Naive thymus-derived CD8-positive, alpha-beta T cell (primary cell): ENCODE measurements at regions not wholly inside any gene's neighbourhood (a gene's known extent, or its start where the extent isn't known, plus 50 kb on each side); places are given as distances from the start of the nearest gene placed in this dataset.
A peak's percentile ranks its signal among the peaks of the same experiment; 100 is the strongest.

Source experiments
- ATAC-seq, 2 donors: fragments of 150-1000 bp; cut with Tn5 transposase in 1 of 2; sonication (Bioruptor Pico), chemical (Tn5 transposase) in 1 of 2; 1 replicate in 1 of 2; 2 replicates in 1 of 2; pipeline ENCODE4 v1.10.0; 2021; ENCODE audit warnings: mild to moderate bottlenecking in 2 of 2, moderate library complexity in 2 of 2
- POLR2A ChIA-PET: fragments of 350-600 bp; sonication (Branson Sonifier 250); formaldehyde crosslinking; loops from one replicate; lab custom pipeline; 2021; ENCODE audit warnings: antibody characterized with exemption; lab: Charles Lee
- DNase-seq, 10 donors: peaks; one replicate each; pipeline versions ENCODE4 v3.0.0 to v3.0.0-alpha.2; 2020 to 2022
- H3K27ac Mint-ChIP-seq, 10 donors: one replicate each; pipeline ENCODE4 v1.8.0; 2020 to 2022; ENCODE audit warnings: mild to moderate bottlenecking in 10 of 10, mixed read lengths in 10 of 10, moderate library complexity in 4 of 10, inconsistent platforms in 1 of 10
- H3K27me3 Mint-ChIP-seq, 5 donors: one replicate each; pipeline ENCODE4 v1.8.0; 2021 to 2022; ENCODE audit warnings: mixed read lengths in 5 of 5
- H3K36me3 Mint-ChIP-seq, 3 donors: one replicate each; pipeline ENCODE4 v1.8.0; 2020 to 2022; ENCODE audit warnings: mixed read lengths in 3 of 3, mild to moderate bottlenecking in 2 of 3, inconsistent platforms in 1 of 3
- H3K4me1 Mint-ChIP-seq, 4 donors: one replicate each; pipeline ENCODE4 v1.8.0; 2021 to 2022; ENCODE audit warnings: mixed read lengths in 4 of 4
- H3K4me3 Mint-ChIP-seq, 10 donors: one replicate each; pipeline ENCODE4 v1.8.0; 2020 to 2022; ENCODE audit warnings: mild to moderate bottlenecking in 10 of 10, mixed read lengths in 10 of 10, moderate library complexity in 6 of 10, inconsistent platforms in 1 of 10
- H3K9me3 Mint-ChIP-seq, 9 donors: one replicate each; pipeline ENCODE4 v1.8.0; 2020 to 2022; ENCODE audit warnings: mixed read lengths in 9 of 9, mild to moderate bottlenecking in 3 of 9, inconsistent platforms in 1 of 9, moderate library complexity in 1 of 9

DNA sequence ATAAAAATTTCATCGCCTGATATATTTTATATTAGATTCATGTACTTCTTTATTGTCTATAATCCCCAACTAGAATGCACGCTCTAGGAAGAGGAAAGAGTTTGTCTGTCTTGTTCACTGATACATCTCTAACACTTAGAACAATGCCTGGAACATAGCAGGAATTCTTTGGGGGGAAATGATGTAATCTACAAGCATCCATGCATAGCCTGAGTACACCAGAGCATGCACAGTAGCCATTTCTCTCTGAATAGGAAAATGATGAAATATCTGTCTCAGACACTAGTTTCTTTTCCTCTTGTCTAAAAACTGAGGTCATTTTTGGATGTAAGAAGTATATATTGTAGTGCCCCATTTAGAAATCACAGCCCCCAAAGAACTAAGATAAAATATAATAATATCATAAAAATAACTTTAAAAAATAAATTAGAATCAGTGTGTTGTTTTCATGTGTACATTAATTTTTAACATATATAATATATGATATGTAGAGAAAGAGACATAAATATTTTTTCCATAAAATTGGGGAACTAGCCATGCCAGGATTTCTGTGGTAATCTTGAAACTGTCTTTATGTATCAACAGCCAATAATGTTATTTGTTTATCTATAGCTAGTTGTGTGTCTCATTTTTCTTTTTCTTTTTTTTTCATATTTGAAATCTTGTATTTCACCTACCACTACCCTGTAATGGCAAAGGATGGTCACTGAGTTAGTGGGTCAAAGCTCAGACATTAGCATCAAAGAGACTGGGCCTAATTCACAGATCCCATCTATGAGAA, 155.6 kb upstream of the TMCC3 start:
- peaks cover 0 to 3% (median 0%) of the 10 kb centered on the region in 4 donors for H3K4me1 Mint-ChIP-seq
- no peak overlapping the region for H3K4me3 Mint-ChIP-seq
- peaks cover 0 to 6% (median 2%) of the 10 kb centered on the region in 5 donors for H3K27me3 Mint-ChIP-seq
- H3K27ac Mint-ChIP-seq: no peak overlapping the region
- POLR2A ChIA-PET: no interaction called here
- H3K36me3 Mint-ChIP-seq: peaks cover 0 to 11% (median 0%) of the 10 kb centered on the region in 3 donors
- peaks cover 0 to 22% (median 10%) of the 10 kb centered on the region in 9 donors for H3K9me3 Mint-ChIP-seq
- no peak for DNase-seq
- ATAC-seq: no peak

DNA sequence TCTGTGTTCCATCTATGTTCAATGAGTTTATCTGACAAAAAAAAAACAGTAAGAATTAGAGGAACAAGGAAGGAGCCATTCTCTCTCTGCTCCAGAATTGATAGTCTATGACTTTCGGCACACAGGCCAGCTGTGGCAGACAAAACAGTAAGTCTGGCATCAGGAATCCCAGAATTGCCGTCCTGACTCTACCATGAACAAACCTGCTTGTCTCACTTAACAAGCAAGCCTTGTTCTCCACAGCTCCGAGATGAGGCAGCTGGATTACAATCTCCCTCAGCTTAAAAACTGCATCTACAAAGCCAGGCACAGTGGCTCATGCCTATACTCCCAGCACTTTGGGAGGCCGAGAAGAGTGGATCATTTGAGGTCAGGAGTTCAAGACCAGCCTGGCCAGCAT, 153.6 kb upstream of the TMCC3 start:
- POLR2A ChIA-PET: no interaction called here
- no peak for ATAC-seq
- no peak overlapping the region for H3K27ac Mint-ChIP-seq
- no peak for DNase-seq
- peaks cover 0 to 1% (median 0%) of the 10 kb centered on the region in 3 donors for H3K36me3 Mint-ChIP-seq
- H3K9me3 Mint-ChIP-seq: peaks cover 0 to 4% (median 0%) of the 10 kb centered on the region in 9 donors
- no peak overlapping the region for H3K4me3 Mint-ChIP-seq
- H3K4me1 Mint-ChIP-seq: peaks cover 0 to 3% (median 0%) of the 10 kb centered on the region in 4 donors
- H3K27me3 Mint-ChIP-seq: peaks cover 0 to 6% (median 4%) of the 10 kb centered on the region in 5 donors

DNA sequence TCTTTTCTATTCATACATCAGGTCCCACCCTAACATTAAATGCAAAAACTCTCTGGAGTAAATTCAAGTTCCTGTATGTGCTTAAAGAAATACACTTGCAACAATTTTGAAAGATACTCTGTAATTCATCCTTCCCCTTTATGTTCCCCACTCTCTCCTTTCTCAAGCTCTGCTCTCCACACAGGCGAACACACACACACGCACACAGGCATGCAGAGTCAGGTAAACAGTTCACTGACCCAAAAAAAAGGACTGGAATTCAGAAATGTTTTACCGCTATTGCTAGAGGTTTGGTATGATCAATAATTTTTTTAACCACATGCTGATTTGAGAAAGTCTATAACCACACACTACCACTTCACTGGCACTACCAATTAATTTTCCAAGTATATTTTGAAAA, 152.4 kb upstream of the TMCC3 start:
- Mint-ChIP-seq H3K9me3 (peaks cover 0 to 2% (median 0%) of the 10 kb centered on the region in 9 donors), H3K36me3 (no peaks in the 10 kb centered on the region), H3K4me1 (peaks cover 0 to 3% (median 0%) of the 10 kb centered on the region in 4 donors), H3K27ac (no peak overlapping the region), H3K4me3 (no peak overlapping the region), H3K27me3 (peaks cover 0 to 6% (median 3%) of the 10 kb centered on the region in 5 donors)
- POLR2A ChIA-PET: no interaction called here
- no peak for ATAC-seq
- DNase-seq: no peak

DNA sequence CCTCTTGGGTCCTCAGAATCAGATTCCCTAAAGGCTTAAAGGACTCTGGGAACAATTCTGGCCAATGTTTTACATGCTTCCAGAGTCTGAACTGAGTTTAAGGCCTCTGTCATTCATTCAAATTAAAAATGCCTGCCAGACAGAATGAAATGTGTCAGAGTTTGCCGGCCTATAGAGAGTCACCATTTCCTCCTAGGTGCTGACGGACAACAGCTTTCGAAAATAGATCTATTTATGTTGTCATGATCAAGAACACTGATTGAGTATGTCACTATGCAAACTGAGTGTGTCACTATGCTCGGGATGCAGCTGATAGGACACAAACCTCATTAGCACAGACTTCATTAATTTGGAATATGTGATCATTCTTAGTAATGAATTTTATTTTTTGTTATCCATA, 151.4 kb upstream of the TMCC3 start:
- Mint-ChIP-seq H3K36me3 (no peaks in the 10 kb centered on the region), H3K27ac (no peak overlapping the region), H3K27me3 (peaks cover 0 to 6% (median 3%) of the 10 kb centered on the region in 5 donors), H3K4me1 (peaks cover 0 to 3% (median 0%) of the 10 kb centered on the region in 4 donors), H3K9me3 (peaks cover 0 to 2% (median 0%) of the 10 kb centered on the region in 9 donors), H3K4me3 (no peak overlapping the region)
- ATAC-seq (no peak), DNase-seq (no peak)
- POLR2A ChIA-PET: no interaction called here

DNA sequence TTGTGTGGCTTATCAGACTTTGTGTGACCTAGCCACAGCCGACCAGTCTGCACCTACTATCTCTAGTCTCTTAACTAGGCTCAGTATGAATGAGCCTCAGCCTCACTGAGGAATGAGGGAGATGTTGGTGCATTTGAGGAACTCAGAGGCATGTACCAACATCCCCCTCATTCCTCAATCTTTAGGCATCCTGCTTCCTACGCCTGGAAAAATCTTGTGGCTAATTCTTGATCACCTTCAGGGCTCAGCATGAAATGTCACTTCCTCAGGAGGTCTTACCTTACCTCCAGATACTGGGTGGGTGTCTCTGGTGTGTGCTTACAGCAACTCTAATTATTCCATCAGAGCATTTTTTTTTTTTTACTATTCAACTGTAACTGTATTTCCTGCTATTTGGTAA, 148.8 kb upstream of the TMCC3 start:
- Mint-ChIP-seq H3K9me3 (peaks cover 0 to 2% (median 0%) of the 10 kb centered on the region in 9 donors), H3K4me3 (no peak overlapping the region), H3K27ac (no peak overlapping the region), H3K36me3 (no peaks in the 10 kb centered on the region), H3K27me3 (peaks cover 0 to 4% (median 2%) of the 10 kb centered on the region in 5 donors), H3K4me1 (peaks cover 0 to 8% (median 0%) of the 10 kb centered on the region in 4 donors)
- DNase-seq: no peak
- ATAC-seq: no peak
- POLR2A ChIA-PET: no interaction called here

DNA sequence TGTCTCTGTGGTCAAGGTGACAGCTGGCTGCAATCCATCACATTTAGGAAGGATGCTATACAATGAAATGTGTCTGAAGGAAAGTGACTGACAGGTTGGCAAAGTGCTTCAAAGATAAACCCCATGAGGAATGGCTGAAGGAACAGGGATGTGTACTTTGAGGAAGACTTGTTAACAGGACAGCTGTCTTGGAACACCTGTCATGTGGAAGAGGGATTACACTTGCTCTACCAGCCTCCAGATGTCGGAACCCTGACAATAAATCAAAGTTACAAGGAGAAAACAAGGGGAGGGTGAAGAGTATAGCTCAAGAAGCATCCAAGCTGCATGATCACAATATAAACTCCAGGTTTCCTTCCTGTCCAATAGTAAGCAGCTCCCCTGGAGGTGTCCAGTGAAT, 147.8 kb upstream of the TMCC3 start:
- Mint-ChIP-seq H3K4me3 (no peak overlapping the region), H3K27me3 (peaks cover 0 to 4% (median 2%) of the 10 kb centered on the region in 5 donors), H3K4me1 (peaks cover 0 to 8% (median 4%) of the 10 kb centered on the region in 4 donors), H3K9me3 (peaks cover 0 to 2% (median 0%) of the 10 kb centered on the region in 9 donors), H3K36me3 (no peaks in the 10 kb centered on the region), H3K27ac (peak overlapping the region in 1 of 10 donors; percentile 22)
- POLR2A ChIA-PET: no interaction called here
- DNase-seq (no peak), ATAC-seq (no peak)

DNA sequence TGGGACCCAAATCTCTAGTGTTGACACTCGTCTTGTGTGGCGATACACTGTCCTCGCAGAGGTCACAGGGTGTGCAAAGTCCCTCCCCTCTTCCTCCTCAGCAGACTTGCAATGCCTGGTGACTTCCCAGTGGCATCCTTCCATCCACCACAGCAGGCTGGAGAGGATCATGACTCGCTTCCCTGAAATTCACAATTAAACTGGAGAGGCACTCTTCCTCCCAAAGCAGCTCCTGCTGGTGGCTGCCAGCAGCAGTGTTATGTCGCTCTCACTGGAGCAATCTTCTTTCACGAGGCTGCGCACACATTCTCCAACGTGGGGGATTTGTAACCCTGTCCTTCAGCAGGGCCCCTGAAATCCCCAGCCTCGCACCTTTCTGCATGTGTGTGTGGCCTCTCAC, 145.2 kb upstream of the TMCC3 start:
- Mint-ChIP-seq H3K9me3 (no peaks in the 10 kb centered on the region), H3K4me3 (no peak overlapping the region), H3K27ac (peak overlapping the region in 1 of 10 donors; percentile 14)

DNA sequence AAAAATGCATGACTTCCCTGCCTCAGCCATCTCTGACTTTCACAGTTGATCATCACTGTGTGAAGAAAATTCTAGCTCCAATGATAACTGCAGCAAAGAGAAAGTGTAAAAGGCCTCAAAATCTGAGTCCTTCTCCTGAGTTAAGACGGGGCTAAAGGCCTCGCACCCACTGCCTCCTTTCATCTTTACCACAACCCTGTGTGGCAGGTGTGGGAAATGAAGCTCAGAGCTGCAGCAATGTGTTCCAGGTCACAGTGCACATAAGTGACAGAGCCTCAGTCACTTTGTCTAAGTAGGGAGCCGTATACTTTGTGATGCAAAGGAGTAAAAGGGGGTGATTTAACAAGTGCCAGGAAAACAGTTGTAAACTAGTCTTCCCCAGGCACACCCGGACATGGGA, 144.7 kb upstream of the TMCC3 start:
- H3K27ac Mint-ChIP-seq: peak overlapping the region in 1 of 10 donors; percentile 14
- no peaks in the 10 kb centered on the region for H3K9me3 Mint-ChIP-seq
- peaks cover 0 to 11% (median 4%) of the 10 kb centered on the region in 4 donors for H3K4me1 Mint-ChIP-seq
- H3K4me3 Mint-ChIP-seq: no peak overlapping the region
- peaks cover 0 to 7% (median 2%) of the 10 kb centered on the region in 5 donors for H3K27me3 Mint-ChIP-seq
- POLR2A ChIA-PET: no interaction called here
- ATAC-seq (no peak), DNase-seq (no peak)
- H3K36me3 Mint-ChIP-seq: no peaks in the 10 kb centered on the region

More for the DNA sequence above, 145.2 kb upstream of the TMCC3 start:
- Mint-ChIP-seq H3K36me3 (no peaks in the 10 kb centered on the region), H3K27me3 (peaks cover 0 to 4% (median 2%) of the 10 kb centered on the region in 5 donors), H3K4me1 (peaks cover 0 to 11% (median 4%) of the 10 kb centered on the region in 4 donors)
- no peak for DNase-seq
- no peak for ATAC-seq
- POLR2A ChIA-PET: no interaction called here

DNA sequence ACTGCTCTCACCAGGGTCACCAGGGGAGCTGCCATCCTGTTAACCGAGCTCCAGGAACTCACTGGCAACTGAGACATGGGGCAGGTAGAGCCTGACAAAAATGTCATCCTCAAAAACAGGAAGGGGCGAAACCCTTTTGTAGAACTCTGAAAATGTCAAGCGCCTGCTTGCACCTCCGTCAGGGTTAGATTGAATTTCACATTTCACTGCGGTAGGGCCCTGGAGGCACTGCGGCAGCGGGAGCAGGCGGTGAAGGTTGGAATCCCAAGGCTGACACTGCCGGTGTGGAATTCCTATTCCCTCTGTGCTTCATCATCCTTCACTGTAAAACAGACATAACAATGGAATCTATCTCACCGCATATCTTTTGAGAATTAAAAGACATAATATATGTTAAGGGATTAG, 142.8 kb upstream of the TMCC3 start:
- Mint-ChIP-seq H3K27me3 (peaks cover 0 to 4% (median 0%) of the 10 kb centered on the region in 5 donors), H3K36me3 (no peaks in the 10 kb centered on the region), H3K4me1 (peaks cover 0 to 11% (median 4%) of the 10 kb centered on the region in 4 donors), H3K27ac (no peak overlapping the region), H3K4me3 (no peak overlapping the region), H3K9me3 (no peaks in the 10 kb centered on the region)
- ATAC-seq: no peak
- POLR2A ChIA-PET: no interaction called here
- DNase-seq: no peak

DNA sequence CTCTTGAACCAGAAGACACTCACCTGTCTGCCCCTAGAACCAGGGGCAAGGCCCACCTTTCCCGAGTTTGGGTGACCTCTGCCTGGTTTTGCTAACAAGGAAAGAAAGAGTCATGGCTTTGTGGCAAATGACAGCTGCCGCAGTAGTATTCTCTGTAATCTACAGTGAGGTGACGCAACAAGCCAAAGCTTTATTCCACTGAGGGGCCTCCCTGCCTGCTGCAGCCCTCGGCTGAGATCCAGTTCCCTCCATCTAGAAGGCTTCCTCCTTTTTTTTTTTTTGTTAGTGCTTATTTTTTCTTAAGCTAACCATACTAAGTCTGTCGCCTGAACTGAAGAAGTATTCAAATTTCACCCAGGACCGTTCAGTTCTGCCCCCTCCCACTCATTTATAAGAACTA, 142.3 kb upstream of the TMCC3 start:
- H3K27ac Mint-ChIP-seq: no peak overlapping the region
- ATAC-seq: no peak
- peaks cover 0 to 11% (median 4%) of the 10 kb centered on the region in 4 donors for H3K4me1 Mint-ChIP-seq
- no peaks in the 10 kb centered on the region for H3K9me3 Mint-ChIP-seq
- no peaks in the 10 kb centered on the region for H3K36me3 Mint-ChIP-seq
- no peak for DNase-seq
- peaks cover 0 to 4% (median 0%) of the 10 kb centered on the region in 5 donors for H3K27me3 Mint-ChIP-seq
- POLR2A ChIA-PET: no interaction called here
- no peak overlapping the region for H3K4me3 Mint-ChIP-seq

DNA sequence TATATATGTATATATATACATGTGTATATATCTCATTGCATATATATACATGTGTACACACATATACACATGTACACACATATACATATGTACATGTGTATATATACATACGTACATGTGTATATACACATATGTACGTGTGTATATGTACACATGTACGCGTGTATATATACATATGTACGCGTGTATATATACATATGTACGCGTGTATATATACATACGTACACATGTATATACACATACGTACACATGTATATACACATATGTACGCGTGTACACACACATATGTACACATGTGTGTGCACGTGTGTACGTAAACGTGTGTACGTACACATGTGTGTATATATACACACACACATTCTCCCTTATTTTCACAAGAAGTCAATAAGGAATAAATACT, 141.6 kb upstream of the TMCC3 start:
- Mint-ChIP-seq H3K4me1 (peaks cover 0 to 11% (median 4%) of the 10 kb centered on the region in 4 donors), H3K9me3 (no peaks in the 10 kb centered on the region), H3K36me3 (no peaks in the 10 kb centered on the region), H3K27ac (no peak overlapping the region), H3K4me3 (no peak overlapping the region), H3K27me3 (peaks cover 0 to 4% (median 0%) of the 10 kb centered on the region in 5 donors)
- ATAC-seq: no peak
- no peak for DNase-seq
- POLR2A ChIA-PET: no interaction called here

DNA sequence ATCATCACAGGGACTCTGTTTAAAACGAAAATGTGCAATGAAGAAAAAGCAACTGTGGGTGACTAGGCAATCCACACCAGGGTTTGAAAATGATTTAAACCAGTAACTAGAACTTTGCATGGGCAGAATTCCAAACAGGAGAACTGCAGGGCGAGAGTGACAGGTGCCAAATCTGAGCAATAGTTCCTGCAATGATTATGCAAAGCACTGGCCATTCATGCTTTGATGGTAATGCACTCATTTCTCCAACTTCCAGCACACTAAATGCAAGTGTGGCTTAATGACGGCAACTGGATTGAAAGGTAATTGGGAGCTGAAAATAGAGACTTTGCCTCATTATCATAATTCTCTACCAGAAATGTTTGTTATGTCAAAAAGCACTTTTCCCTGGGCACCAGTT, 140.5 kb upstream of the TMCC3 start:
- ATAC-seq: no peak
- Mint-ChIP-seq H3K27me3 (peaks cover 0 to 4% (median 0%) of the 10 kb centered on the region in 5 donors), H3K4me3 (no peak overlapping the region), H3K4me1 (peaks cover 0 to 11% (median 4%) of the 10 kb centered on the region in 4 donors), H3K36me3 (no peaks in the 10 kb centered on the region), H3K27ac (peak overlapping the region in 1 of 10 donors; percentile 1), H3K9me3 (peaks cover 0 to 1% (median 0%) of the 10 kb centered on the region in 9 donors)
- POLR2A ChIA-PET: no interaction called here
- no peak for DNase-seq

DNA sequence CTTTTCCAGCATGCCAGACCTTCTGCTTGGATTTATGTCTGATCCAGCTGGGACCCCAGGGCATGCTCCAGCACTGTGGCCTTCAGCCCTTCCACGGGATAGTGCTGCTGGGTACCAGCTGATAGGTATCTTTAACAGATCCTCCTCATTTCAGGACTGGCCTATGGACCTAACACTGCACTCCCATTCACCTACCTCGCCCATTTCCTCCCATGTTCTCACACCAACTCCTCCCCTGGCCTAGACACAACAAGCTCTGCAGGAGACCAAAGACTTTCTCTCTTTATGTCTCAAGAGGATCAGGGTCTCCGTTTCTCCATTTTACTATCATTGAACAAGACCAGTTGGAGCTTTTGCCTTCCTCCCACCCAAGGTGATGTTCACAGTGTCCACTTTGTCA, 140.0 kb upstream of the TMCC3 start:
- H3K36me3 Mint-ChIP-seq: no peaks in the 10 kb centered on the region
- H3K27ac Mint-ChIP-seq: peak overlapping the region in 1 of 10 donors; percentile 1
- peaks cover 0 to 4% (median 0%) of the 10 kb centered on the region in 5 donors for H3K27me3 Mint-ChIP-seq
- H3K9me3 Mint-ChIP-seq: peaks cover 0 to 1% (median 0%) of the 10 kb centered on the region in 9 donors
- H3K4me3 Mint-ChIP-seq: no peak overlapping the region
- DNase-seq: no peak
- POLR2A ChIA-PET: no interaction called here
- no peak for ATAC-seq
- H3K4me1 Mint-ChIP-seq: peaks cover 0 to 11% (median 4%) of the 10 kb centered on the region in 4 donors
